ENCODE measurements at regions not wholly inside any gene's neighbourhood (a gene's known extent, or its start where the extent isn't known, plus 50 kb on each side); places are given as distances from the start of the nearest gene placed in this dataset.

DNA sequence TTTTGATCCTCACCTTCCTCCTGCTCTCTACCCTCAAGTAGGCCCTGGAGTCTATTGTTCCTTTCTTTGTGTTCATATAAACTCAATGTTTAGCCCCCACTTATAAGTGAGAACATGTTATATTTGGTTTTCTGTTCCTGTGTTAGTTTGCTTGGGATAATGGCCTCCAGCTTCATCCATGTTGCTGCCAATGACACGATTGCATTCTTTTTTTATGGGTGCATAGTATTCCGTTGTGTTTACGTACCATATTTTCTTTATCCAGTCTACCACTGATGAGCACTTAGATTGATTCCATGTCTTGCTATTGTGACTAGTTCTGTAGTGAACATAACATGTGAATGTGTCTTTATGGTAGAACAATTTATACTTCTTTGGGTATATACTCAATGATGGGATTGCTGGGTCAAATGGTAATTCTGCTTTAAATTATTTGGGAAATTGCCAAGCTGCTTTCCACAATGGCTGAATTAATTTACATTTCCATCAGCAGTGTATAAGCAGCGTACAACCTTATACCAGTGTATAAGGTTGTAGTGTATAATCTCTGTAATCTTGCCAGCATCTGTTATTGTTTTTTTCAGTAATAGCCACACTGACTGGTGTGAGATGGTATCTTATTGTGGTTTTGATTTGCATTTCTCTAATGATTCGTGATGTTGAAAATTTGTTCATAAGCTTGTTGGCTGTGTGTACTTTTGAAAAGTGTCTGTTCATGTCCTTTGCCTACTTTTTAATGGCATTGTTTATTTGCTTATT is 288.9 kb downstream of the KCNRG start:
- Histone ChIP-seq H2AFZ (no peak overlapping the region), H3K4me3 (no peak overlapping the region), H3K9me2 (ENCODE audit: insufficient read depth) (no peaks in the 10 kb centered on the region), H3K79me2 (ENCODE audit: low read depth) (no peaks in the 10 kb centered on the region), H3K4me2 (no peak overlapping the region), H3K4me1 (replicated peaks; ENCODE audit: insufficient read depth) (no peaks in the 10 kb centered on the region), H4K20me1 (ENCODE audit: insufficient read depth) (no peaks in the 10 kb centered on the region), H3F3A (ENCODE audit: insufficient read depth, low read depth) (no peaks in the 10 kb centered on the region), H3K9me3 (ENCODE audit: insufficient read depth, low read depth) (peaks cover 6% of the 10 kb centered on the region; the same call in 1 of the 2 replicates), H3K36me3 (ENCODE audit: low read depth) (no peaks in the 10 kb centered on the region), H3K27ac (no peak overlapping the region), H3K27me3 (ENCODE audit: insufficient read depth, low read depth) (no peaks in the 10 kb centered on the region)
- no peak for DNase-seq
- ChIA-PET CTCF (no interaction called here), POLR2A (ENCODE audit: unreplicated experiment) (no interaction called here)
- intact Hi-C loops (cut with micrococcal nuclease; ENCODE audit: unreplicated experiment), result no loop called here
- TF ChIP-seq EZH2 (IDR thresholded peaks at IDR 0.05; ENCODE audit: low read depth), result no peak
- TF ChIP-seq, protein P1, sequence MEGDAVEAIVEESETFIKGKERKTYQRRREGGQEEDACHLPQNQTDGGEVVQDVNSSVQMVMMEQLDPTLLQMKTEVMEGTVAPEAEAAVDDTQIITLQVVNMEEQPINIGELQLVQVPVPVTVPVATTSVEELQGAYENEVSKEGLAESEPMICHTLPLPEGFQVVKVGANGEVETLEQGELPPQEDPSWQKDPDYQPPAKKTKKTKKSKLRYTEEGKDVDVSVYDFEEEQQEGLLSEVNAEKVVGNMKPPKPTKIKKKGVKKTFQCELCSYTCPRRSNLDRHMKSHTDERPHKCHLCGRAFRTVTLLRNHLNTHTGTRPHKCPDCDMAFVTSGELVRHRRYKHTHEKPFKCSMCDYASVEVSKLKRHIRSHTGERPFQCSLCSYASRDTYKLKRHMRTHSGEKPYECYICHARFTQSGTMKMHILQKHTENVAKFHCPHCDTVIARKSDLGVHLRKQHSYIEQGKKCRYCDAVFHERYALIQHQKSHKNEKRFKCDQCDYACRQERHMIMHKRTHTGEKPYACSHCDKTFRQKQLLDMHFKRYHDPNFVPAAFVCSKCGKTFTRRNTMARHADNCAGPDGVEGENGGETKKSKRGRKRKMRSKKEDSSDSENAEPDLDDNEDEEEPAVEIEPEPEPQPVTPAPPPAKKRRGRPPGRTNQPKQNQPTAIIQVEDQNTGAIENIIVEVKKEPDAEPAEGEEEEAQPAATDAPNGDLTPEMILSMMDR (conservative IDR thresholded peaks at IDR 0.05), result no peak
- BruUV-seq (replicated peaks), result no TSS peak

DNA sequence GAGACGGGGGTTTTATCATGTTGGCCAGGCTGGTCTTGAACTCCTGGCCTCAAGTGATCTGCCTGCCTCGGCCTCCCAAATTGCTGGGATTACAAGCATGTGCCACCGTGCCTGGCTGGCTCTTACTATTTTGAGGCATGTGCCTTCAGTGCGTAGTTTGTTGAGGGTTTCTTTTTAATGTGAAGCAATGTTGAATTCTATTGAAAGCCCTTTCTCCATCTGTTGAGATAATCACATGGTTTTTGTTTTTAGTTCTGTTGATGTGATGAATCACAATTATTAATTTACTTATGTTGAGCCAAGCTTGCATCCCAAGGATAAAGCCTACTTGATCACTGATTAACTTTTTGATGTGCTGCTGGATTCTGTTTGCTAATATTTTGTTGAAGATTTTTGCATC is 290.9 kb downstream of the KCNRG start:
- POLR2A ChIA-PET (ENCODE audit: unreplicated experiment), result no interaction called here
- H3K9me3 ChIP-seq (ENCODE audit: insufficient read depth, low read depth), result peaks cover 6% of the 10 kb centered on the region; the same call in 1 of the 2 replicates
- no peak overlapping the region for H3K4me3 ChIP-seq
- no peak overlapping the region for H3K4me2 ChIP-seq
- TF ChIP-seq EZH2 (IDR thresholded peaks at IDR 0.05; ENCODE audit: low read depth), result no peak
- TF ChIP-seq, protein P1 (conservative IDR thresholded peaks at IDR 0.05), result no peak
- H3K27ac ChIP-seq, result no peak overlapping the region
- H2AFZ ChIP-seq, result no peak overlapping the region
- intact Hi-C loops (cut with micrococcal nuclease; ENCODE audit: unreplicated experiment), result no loop called here
- H3K9me2 ChIP-seq (ENCODE audit: insufficient read depth), result no peaks in the 10 kb centered on the region; the same call in 1 of the 2 replicates
- H3K79me2 ChIP-seq (ENCODE audit: low read depth), result no peaks in the 10 kb centered on the region
- no peaks in the 10 kb centered on the region for H3K36me3 ChIP-seq (ENCODE audit: low read depth)
- no peaks in the 10 kb centered on the region for H4K20me1 ChIP-seq (ENCODE audit: insufficient read depth)
- H3F3A ChIP-seq (ENCODE audit: insufficient read depth, low read depth), result no peaks in the 10 kb centered on the region
- H3K4me1 ChIP-seq (replicated peaks; ENCODE audit: insufficient read depth), result no peaks in the 10 kb centered on the region
- DNase-seq, result no peak
- no TSS peak for BruUV-seq (replicated peaks)
- no peaks in the 10 kb centered on the region for H3K27me3 ChIP-seq (ENCODE audit: insufficient read depth, low read depth)
- CTCF ChIA-PET, result no interaction called here

DNA sequence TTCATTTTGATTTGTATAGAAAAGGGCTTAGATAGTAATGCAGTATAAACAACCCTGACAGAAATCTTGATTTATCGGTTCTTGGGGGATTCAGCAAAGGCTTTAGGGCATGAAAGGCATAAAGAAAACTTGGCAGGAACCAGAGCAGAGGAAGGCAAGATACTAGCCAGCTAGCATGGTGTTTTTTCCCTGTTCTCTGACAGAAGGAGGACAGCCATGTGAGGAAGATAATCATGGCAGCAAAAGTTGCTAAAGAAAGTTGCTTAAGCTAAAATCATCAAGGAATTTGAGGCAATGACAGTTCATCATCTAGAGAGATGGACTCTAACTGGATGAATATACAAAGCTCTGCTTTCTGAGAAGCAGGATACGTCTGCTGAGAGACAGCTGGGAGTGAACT is 294.1 kb downstream of the KCNRG start:
- POLR2A ChIA-PET (ENCODE audit: unreplicated experiment), result no interaction called here
- Histone ChIP-seq H3K4me3 (no peak overlapping the region), H3K36me3 (ENCODE audit: low read depth) (no peaks in the 10 kb centered on the region), H3K79me2 (ENCODE audit: low read depth) (no peaks in the 10 kb centered on the region), H3K9me3 (ENCODE audit: insufficient read depth, low read depth) (peaks cover 6% of the 10 kb centered on the region; the same call in 1 of the 2 replicates), H3K9me2 (ENCODE audit: insufficient read depth) (no peaks in the 10 kb centered on the region; the same call in 1 of the 2 replicates), H3K4me2 (no peak overlapping the region), H3K4me1 (replicated peaks; ENCODE audit: insufficient read depth) (no peaks in the 10 kb centered on the region), H3K27ac (no peak overlapping the region), H2AFZ (no peak overlapping the region), H3K27me3 (ENCODE audit: insufficient read depth, low read depth) (no peaks in the 10 kb centered on the region), H4K20me1 (ENCODE audit: insufficient read depth) (no peaks in the 10 kb centered on the region), H3F3A (ENCODE audit: insufficient read depth, low read depth) (no peaks in the 10 kb centered on the region)
- DNase-seq, result no peak
- no TSS peak for BruUV-seq (replicated peaks)
- TF ChIP-seq, protein P1 (conservative IDR thresholded peaks at IDR 0.05), result no peak
- no peak for TF ChIP-seq EZH2 (IDR thresholded peaks at IDR 0.05; ENCODE audit: low read depth)
- CTCF ChIA-PET, result interaction anchor here (0.7 kb wide), 1 partner anchor 447 kb away, joined by 3 read pairs; no protein-coding TSS in a partner anchor
- intact Hi-C loops (cut with micrococcal nuclease; ENCODE audit: unreplicated experiment), result no loop called here

Data from PC-9 (cell line).